Testis (tissue), 2 donors: ENCODE measurements at regions not wholly inside any gene's neighbourhood (a gene's known extent, or its start where the extent isn't known, plus 50 kb on each side); places are given as distances from the start of the nearest gene placed in this dataset.

Source experiments
- POLR2A ChIP-seq: fragments of 450-650 bp; IDR thresholded peaks from one replicate; pipeline ENCODE4 v1.6.1; 2017; ENCODE audit warnings: antibody characterized with exemption, mild to moderate bottlenecking, moderate library complexity
- TF ChIP-seq, protein P1 (sequence below), 3 experiments: fragments of 450-650 bp in 2 of 3; fragments of 200-600 bp in 1 of 3; sonication (generic) in 1 of 3; IDR thresholded peaks; one replicate each; pipeline ENCODE4 v1.5.1; 2016 to 2019; ENCODE audit warnings: antibody characterized with exemption in 3 of 3, mild to moderate bottlenecking in 2 of 3, moderate library complexity in 1 of 3

DNA sequence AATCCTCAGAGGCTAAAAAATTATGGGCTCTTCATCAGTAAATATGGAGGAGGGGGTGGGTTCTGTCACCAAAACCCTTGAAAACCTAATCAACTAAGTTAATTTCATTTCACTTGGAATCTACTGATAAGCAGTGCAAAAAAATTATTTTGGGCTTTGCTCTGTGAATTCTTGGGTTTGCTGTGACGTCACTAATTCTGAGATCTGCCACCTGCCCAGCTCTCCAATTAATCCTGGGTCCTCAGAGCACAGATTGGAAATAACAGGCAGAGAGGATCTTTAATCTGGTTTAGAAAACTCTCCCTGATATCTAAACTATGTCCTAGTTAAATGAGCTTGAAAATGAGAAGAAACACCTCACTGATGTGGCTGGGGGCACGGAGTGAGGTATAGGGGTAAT is 903.2 kb downstream of the AACS start:
- TF ChIP-seq, protein P1, sequence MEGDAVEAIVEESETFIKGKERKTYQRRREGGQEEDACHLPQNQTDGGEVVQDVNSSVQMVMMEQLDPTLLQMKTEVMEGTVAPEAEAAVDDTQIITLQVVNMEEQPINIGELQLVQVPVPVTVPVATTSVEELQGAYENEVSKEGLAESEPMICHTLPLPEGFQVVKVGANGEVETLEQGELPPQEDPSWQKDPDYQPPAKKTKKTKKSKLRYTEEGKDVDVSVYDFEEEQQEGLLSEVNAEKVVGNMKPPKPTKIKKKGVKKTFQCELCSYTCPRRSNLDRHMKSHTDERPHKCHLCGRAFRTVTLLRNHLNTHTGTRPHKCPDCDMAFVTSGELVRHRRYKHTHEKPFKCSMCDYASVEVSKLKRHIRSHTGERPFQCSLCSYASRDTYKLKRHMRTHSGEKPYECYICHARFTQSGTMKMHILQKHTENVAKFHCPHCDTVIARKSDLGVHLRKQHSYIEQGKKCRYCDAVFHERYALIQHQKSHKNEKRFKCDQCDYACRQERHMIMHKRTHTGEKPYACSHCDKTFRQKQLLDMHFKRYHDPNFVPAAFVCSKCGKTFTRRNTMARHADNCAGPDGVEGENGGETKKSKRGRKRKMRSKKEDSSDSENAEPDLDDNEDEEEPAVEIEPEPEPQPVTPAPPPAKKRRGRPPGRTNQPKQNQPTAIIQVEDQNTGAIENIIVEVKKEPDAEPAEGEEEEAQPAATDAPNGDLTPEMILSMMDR (IDR thresholded peaks at IDR 0.05): no peak
- no peak for TF ChIP-seq POLR2A
